ENCODE measurements at regions not wholly inside any gene's neighbourhood (a gene's known extent, or its start where the extent isn't known, plus 50 kb on each side); places are given as distances from the start of the nearest gene placed in this dataset.

DNA sequence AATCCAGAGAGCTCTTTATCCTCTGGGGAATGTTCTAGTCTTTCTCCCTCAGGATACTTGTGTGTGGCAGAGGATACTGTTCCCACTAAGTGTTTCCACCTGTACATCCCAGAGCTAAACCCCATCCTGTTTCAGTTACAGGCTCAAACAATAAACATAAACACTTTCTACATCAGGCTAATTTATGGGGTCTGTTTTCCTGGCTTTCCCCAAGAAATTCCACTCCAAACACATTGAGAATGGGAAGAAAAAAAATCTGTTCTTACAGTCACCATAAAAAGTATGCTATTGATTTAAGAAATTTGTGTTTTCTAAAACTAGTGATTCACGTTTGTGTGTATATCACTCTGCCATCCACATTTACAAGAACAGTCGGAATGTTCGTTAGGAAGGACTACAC, 293.9 kb upstream of the FOXQ1 start (continued):
- no peak for TF ChIP-seq ZBTB11 (CRISPR knock-in tag; IDR thresholded peaks at IDR 0.05)

DNA sequence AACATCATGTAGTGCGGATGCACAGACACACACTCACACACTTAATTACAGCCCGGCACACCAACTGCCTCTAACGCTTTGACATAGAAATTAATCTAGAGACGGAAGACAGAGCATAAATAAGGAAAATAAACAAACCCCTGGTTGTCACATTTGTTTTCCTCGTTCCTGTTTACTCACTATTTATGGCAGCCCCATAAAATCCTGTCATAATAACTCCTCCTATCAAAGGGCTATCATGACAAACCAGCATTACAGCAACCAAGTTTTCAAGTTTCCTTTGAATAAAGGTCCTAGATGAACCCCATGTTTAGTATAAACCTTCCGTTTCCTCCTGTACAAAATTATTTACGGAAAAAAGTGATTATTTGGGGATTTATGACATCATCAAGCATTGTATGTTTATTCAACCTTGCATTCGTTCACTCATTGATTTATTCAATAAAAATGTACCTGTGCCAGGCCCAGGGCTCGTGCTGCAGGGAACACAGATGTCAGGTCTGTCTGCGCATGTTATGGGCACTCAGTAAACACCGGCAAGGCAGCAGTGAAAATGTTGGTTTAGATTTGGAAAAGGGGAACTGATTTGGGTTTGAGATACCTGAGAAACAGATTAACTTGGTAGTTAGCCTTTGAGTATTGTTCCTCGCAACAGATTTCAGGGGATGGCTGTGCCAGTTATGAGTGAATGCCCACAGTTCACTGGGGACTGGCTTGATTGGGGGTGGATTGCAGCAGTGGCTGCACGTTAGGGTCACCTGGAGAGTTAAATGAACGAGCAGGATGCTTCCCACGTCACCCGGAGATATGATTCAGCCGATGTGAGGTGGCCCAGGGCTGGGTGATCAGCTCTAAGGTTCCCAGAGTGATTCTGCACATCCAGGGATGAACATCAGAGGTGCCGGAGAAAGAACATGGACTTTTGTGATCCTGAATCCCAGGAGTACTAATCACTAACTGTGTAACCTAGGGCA, 295.3 kb upstream of the FOXQ1 start:
- ATAC-seq, result no peak
- Histone ChIP-seq H3K27me3 (replicated peaks in 1 of 2; ENCODE audit: control insufficient read depth in 2 of 2, insufficient read depth in 2 of 2, low read length in 1 of 2) (no peaks in the 10 kb centered on the region), H2AFZ (ENCODE audit: control insufficient read depth, low read depth, low read length) (no peak overlapping the region), H3K4me1 (ENCODE audit: control insufficient read depth, insufficient read depth, low read length) (peaks cover 14% of the 10 kb centered on the region), H3K9ac (ENCODE audit: control insufficient read depth, insufficient read depth, low read length) (no peak overlapping the region), H3K27ac (ENCODE audit: control insufficient read depth, insufficient read depth) (no peak overlapping the region), H3K9me3 (replicated peaks; ENCODE audit: control insufficient read depth, insufficient read depth, low read length) (peaks cover 3% of the 10 kb centered on the region; the same call in 1 of the 3 replicates), H3K4me3 (no peak overlapping the region), H3K36me3 (ENCODE audit: control insufficient read depth in 2 of 2, insufficient read depth in 2 of 2, low read length in 1 of 2) (no peaks in the 10 kb centered on the region), H4K20me1 (ENCODE audit: control insufficient read depth, insufficient read depth) (no peaks in the 10 kb centered on the region), H3K4me2 (ENCODE audit: control insufficient read depth, insufficient read depth) (no peak overlapping the region), H3K79me2 (ENCODE audit: control insufficient read depth, insufficient read depth, low read length) (no peaks in the 10 kb centered on the region)
- RAD21 ChIA-PET (ENCODE audit: unreplicated experiment), result no interaction called here
- in situ Hi-C loops (cut with MboI), result no loop called here
- intact Hi-C loops (cut with micrococcal nuclease; ENCODE audit: unreplicated experiment), result no loop called here
- POLR2A ChIA-PET, result no interaction called here
- no peak for FAIRE-seq
- no TSS peak for BruUV-seq (replicated peaks)
- DNase-seq (ENCODE audit: low read depth, low spot score), result no peak
- CTCF ChIA-PET, result no interaction called here
- SMC1A ChIA-PET (ENCODE audit: uncharacterized antibody, unreplicated experiment), result no interaction called here
- 55% methylated on average over 18 of the region's 18 CpGs for WGBS (ENCODE audit: insufficient coverage, insufficient replicate concordance, low lambda C conversion rate, missing lambda C conversion rate)
- TF ChIP-seq, protein P1, sequence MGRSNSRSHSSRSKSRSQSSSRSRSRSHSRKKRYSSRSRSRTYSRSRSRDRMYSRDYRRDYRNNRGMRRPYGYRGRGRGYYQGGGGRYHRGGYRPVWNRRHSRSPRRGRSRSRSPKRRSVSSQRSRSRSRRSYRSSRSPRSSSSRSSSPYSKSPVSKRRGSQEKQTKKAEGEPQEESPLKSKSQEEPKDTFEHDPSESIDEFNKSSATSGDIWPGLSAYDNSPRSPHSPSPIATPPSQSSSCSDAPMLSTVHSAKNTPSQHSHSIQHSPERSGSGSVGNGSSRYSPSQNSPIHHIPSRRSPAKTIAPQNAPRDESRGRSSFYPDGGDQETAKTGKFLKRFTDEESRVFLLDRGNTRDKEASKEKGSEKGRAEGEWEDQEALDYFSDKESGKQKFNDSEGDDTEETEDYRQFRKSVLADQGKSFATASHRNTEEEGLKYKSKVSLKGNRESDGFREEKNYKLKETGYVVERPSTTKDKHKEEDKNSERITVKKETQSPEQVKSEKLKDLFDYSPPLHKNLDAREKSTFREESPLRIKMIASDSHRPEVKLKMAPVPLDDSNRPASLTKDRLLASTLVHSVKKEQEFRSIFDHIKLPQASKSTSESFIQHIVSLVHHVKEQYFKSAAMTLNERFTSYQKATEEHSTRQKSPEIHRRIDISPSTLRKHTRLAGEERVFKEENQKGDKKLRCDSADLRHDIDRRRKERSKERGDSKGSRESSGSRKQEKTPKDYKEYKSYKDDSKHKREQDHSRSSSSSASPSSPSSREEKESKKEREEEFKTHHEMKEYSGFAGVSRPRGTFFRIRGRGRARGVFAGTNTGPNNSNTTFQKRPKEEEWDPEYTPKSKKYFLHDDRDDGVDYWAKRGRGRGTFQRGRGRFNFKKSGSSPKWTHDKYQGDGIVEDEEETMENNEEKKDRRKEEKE (IDR thresholded peaks at IDR 0.05), result no peak
- TF ChIP-seq JUND (IDR thresholded peaks at IDR 0.05; ENCODE audit: low read depth, low read length) (no peak), POLR2AphosphoS2 (IDR thresholded peaks at IDR 0.05; ENCODE audit: low read depth, low read length) (no peak), IKZF1 (conservative IDR thresholded peaks at IDR 0.05) (no peak), RAD21 (IDR thresholded peaks at IDR 0.05; ENCODE audit: insufficient read depth, low read depth, low read length) (no peak), SRF (IDR thresholded peaks at IDR 0.05; ENCODE audit: low read depth in 2 of 2, low read length in 2 of 2) (no peak), MYB (IDR thresholded peaks at IDR 0.05; ENCODE audit: borderline replicate concordance, low read depth, low read length) (no peak), HDAC6 (IDR thresholded peaks at IDR 0.05; ENCODE audit: unreplicated experiment) (no peak), ZZZ3 (IDR thresholded peaks at IDR 0.05; ENCODE audit: control insufficient read depth, insufficient read length, low read depth) (no peak), TARDBP (IDR thresholded peaks at IDR 0.05; ENCODE audit: borderline replicate concordance) (no peak), KLF5 (IDR thresholded peaks at IDR 0.05; ENCODE audit: partially characterized antibody) (no peak), EP300 (IDR thresholded peaks at IDR 0.05; ENCODE audit: borderline replicate concordance in 1 of 2, control insufficient read depth in 1 of 2, low read depth in 2 of 2, low read length in 2 of 2) (no peak), ZBED1 (IDR thresholded peaks at IDR 0.05; ENCODE audit: borderline replicate concordance) (no peak), ZNF384 (IDR thresholded peaks at IDR 0.05; ENCODE audit: borderline replicate concordance, low read depth, low read length) (no peak), MEF2B (IDR thresholded peaks at IDR 0.05; ENCODE audit: partially characterized antibody, poor library complexity, severe bottlenecking) (no peak)

All from GM12878 (cell line).